ENCODE measurements at regions not wholly inside any gene's neighbourhood (a gene's known extent, or its start where the extent isn't known, plus 50 kb on each side); places are given as distances from the start of the nearest gene placed in this dataset.

GRCh38 chr4:83207497-83208101 is 77.0 kb downstream of the COQ2 start:
- TF ChIP-seq CTCF (IDR thresholded peaks at IDR 0.05) (no peak), EZH2 (IDR thresholded peaks at IDR 0.05) (no peak)
